Ascending aorta (tissue), 2 donors: ENCODE measurements at regions not wholly inside any gene's neighbourhood (a gene's known extent, or its start where the extent isn't known, plus 50 kb on each side); places are given as distances from the start of the nearest gene placed in this dataset.

Source experiments
- DNase-seq, 2 donors: peaks; one replicate each; pipeline ENCODE4 v3.0.0-alpha.2; 2019; ENCODE audit warnings: low spot score in 2 of 2
- H3K27ac ChIP-seq, 2 donors: fragments of 200-600 bp; sonication (generic); one replicate each; pipeline ENCODE4 v1.5.1; 2016 to 2017; ENCODE audit warnings: mild to moderate bottlenecking in 1 of 2
- H3K27me3 ChIP-seq: fragments of 200-600 bp; sonication (generic); one replicate; pipeline ENCODE4 v1.5.1; 2017
- H3K36me3 ChIP-seq, 2 donors: fragments of 200-600 bp; sonication (generic); one replicate each; pipeline ENCODE4 v1.5.1; 2016
- H3K4me1 ChIP-seq, 2 donors: fragments of 200-600 bp; sonication (generic); one replicate each; pipeline ENCODE4 v1.5.1; 2016 to 2017; ENCODE audit warnings: mild to moderate bottlenecking in 1 of 2
- H3K4me3 ChIP-seq, 2 donors: fragments of 200-600 bp; sonication (generic); one replicate each; pipeline ENCODE4 v1.5.1; 2016 to 2017; ENCODE audit warnings: mild to moderate bottlenecking in 1 of 2
- H3K9me3 ChIP-seq, 2 donors: fragments of 200-600 bp; sonication (generic); one replicate each; pipeline ENCODE4 v1.5.1; 2016
- intact Hi-C: fragments of 100-400 bp; cut with DNase I; formaldehyde crosslinking; loops from one replicate; pipeline ENCODE4 v1.15.1; 2023
- TF ChIP-seq, protein P1 (sequence below), 3 experiments: fragments of 200-600 bp in 2 of 3; fragments of 450-650 bp in 1 of 3; sonication (generic) in 2 of 3; IDR thresholded peaks; one replicate each; pipeline ENCODE4 v1.5.1; 2016 to 2019; ENCODE audit warnings: antibody characterized with exemption in 3 of 3, mild to moderate bottlenecking in 1 of 3, moderate library complexity in 1 of 3

DNA sequence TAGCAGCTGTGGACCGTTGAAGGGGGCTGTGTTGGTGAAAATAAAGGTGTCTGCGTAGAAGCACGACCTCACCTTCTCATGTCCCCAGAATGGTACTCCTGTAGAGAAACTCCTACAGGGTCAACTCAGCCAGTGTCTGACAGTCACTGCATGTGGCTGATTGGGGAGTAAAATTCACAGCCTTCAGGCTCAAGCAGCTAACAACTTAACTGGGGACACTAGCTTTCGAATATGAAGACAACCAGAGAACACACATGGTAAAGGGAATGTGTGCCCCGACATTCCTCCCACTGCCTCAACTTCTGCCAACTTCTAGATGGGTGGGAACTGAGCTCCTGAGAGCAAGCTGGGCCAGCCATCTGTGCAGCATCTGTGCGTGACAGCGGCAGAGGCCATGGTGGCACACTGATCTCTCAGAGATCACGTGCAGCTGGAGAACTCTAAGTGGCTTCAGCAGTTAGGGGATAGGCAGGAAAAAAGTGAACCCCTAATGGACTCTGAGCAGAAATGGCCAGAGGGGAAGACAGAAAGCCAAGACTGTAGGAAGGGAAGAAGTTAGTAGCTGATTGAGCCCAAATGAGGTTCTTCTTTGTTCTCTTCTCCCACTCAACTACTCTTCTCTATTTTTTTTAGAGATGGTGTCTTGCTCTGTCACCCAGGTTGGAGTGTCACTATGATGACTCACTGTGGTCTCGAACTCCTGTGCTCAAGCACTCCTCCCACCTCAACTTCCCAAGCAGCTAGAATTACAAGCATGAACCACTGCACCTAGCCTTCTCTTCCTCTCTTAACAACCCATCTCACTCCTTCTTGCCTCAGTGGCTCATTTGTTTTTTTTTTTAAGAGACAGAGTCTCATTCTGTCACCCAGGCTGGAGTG lies 280.8 kb downstream of the ZEB1 start:
- TF ChIP-seq, protein P1, sequence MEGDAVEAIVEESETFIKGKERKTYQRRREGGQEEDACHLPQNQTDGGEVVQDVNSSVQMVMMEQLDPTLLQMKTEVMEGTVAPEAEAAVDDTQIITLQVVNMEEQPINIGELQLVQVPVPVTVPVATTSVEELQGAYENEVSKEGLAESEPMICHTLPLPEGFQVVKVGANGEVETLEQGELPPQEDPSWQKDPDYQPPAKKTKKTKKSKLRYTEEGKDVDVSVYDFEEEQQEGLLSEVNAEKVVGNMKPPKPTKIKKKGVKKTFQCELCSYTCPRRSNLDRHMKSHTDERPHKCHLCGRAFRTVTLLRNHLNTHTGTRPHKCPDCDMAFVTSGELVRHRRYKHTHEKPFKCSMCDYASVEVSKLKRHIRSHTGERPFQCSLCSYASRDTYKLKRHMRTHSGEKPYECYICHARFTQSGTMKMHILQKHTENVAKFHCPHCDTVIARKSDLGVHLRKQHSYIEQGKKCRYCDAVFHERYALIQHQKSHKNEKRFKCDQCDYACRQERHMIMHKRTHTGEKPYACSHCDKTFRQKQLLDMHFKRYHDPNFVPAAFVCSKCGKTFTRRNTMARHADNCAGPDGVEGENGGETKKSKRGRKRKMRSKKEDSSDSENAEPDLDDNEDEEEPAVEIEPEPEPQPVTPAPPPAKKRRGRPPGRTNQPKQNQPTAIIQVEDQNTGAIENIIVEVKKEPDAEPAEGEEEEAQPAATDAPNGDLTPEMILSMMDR (IDR thresholded peaks at IDR 0.05): no peak
- no peaks in the 10 kb centered on the region for H3K4me1 ChIP-seq
- no peak overlapping the region for H3K27ac ChIP-seq
- no peaks in the 10 kb centered on the region for H3K27me3 ChIP-seq
- no peaks in the 10 kb centered on the region for H3K36me3 ChIP-seq
- intact Hi-C loops: loop anchor here (5.0 kb wide), 1 partner anchor 873 kb away; no protein-coding TSS in a partner anchor
- DNase-seq: peak in 1 of 2 donors; percentile 52
- H3K9me3 ChIP-seq: no peaks in the 10 kb centered on the region
- H3K4me3 ChIP-seq: no peak overlapping the region

DNA sequence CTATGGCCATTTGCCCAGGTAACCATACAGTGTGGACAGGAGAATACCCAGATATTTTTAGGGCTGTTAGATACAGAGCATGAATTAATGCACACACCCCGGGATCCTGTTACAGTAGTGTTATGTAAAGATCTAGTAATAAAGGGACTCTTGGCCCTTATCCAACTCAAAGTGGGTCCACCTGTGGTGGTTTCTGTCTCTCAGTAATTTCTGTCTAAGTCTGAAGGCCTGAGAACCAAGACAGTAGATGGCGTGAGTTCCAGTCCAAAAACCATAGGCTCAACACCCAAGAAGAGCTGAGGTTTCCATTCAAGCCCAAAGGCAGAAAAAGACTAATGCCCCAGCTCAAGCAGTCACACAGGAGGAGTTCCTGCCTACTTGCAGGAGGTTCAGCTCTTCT lies 277.7 kb downstream of the ZEB1 start:
- no peak overlapping the region for H3K4me3 ChIP-seq
- H3K36me3 ChIP-seq: no peaks in the 10 kb centered on the region
- peaks cover 0 to 4% of the 10 kb centered on the region in 2 donors for H3K9me3 ChIP-seq
- no peaks in the 10 kb centered on the region for H3K4me1 ChIP-seq
- DNase-seq: no peak
- TF ChIP-seq, protein P1 (IDR thresholded peaks at IDR 0.05): no peak
- H3K27ac ChIP-seq: no peak overlapping the region
- intact Hi-C loops: no loop called here
- no peaks in the 10 kb centered on the region for H3K27me3 ChIP-seq

- no peaks in the 10 kb centered on the region for H3K4me1 ChIP-seq
- H3K9me3 ChIP-seq: peaks cover 4 to 7% of the 10 kb centered on the region in 2 donors
- H3K27ac ChIP-seq: no peak overlapping the region
- no peaks in the 10 kb centered on the region for H3K36me3 ChIP-seq
- H3K4me3 ChIP-seq: no peak overlapping the region
- intact Hi-C loops: no loop called here
- no peaks in the 10 kb centered on the region for H3K27me3 ChIP-seq
- no peak for DNase-seq
- TF ChIP-seq, protein P1 (IDR thresholded peaks at IDR 0.05): no peak
Observed at GRCh38 chr10:31595992-31596391, 277.0 kb downstream of the ZEB1 start.

- intact Hi-C loops: no loop called here
Observed at GRCh38 chr10:31594347-31594873, 275.4 kb downstream of the ZEB1 start.

GRCh38 chr10:31593124-31593523 lies 274.1 kb downstream of the ZEB1 start:
- intact Hi-C loops: no loop called here
- Histone ChIP-seq H3K4me3 (no peak overlapping the region), H3K36me3 (no peaks in the 10 kb centered on the region), H3K4me1 (no peaks in the 10 kb centered on the region), H3K27ac (no peak overlapping the region), H3K27me3 (no peaks in the 10 kb centered on the region), H3K9me3 (peaks cover 4 to 7% of the 10 kb centered on the region in 2 donors)
- TF ChIP-seq, protein P1 (IDR thresholded peaks at IDR 0.05): no peak
- DNase-seq: no peak

More at GRCh38 chr10:31594347-31594873, 275.4 kb downstream of the ZEB1 start:
- H3K27ac ChIP-seq: no peak overlapping the region
- H3K4me3 ChIP-seq: no peak overlapping the region
- H3K4me1 ChIP-seq: no peaks in the 10 kb centered on the region
- no peaks in the 10 kb centered on the region for H3K27me3 ChIP-seq
- no peaks in the 10 kb centered on the region for H3K36me3 ChIP-seq
- no peak for DNase-seq
- H3K9me3 ChIP-seq: peaks cover 4 to 7% of the 10 kb centered on the region in 2 donors
- TF ChIP-seq, protein P1 (IDR thresholded peaks at IDR 0.05): no peak
